H9 (cell line): ENCODE measurements at regions not wholly inside any gene's neighbourhood (a gene's known extent, or its start where the extent isn't known, plus 50 kb on each side); places are given as distances from the start of the nearest gene placed in this dataset.

ENCODE experiments used
- DNase-seq: peaks from one replicate; pipeline ENCODE4 v3.0.0-alpha.2; 2017
- H2AFZ ChIP-seq: one replicate; pipeline ENCODE4 v1.6.1; 2013; ENCODE audit warnings: mild to moderate bottlenecking, low read length, control low read depth, moderate library complexity
- H2AK5ac ChIP-seq: 2 replicates; pipeline ENCODE4 v1.6.1; 2013; ENCODE audit warnings: low read length, control low read depth, mixed read lengths; ENCODE audit not compliant: insufficient read length
- H2BK120ac ChIP-seq: one replicate; pipeline ENCODE4 v1.6.1; 2013; ENCODE audit warnings: low read depth, mild to moderate bottlenecking, low read length, control low read depth, inconsistent platforms; ENCODE audit not compliant: poor library complexity, severe bottlenecking
- H2BK12ac ChIP-seq: 2 replicates; pipeline ENCODE4 v1.6.1; 2013; ENCODE audit warnings: low read length, control low read depth, mixed read lengths, low read depth; ENCODE audit not compliant: insufficient read length
- H2BK15ac ChIP-seq: 2 replicates; pipeline ENCODE4 v1.6.1; 2013; ENCODE audit warnings: low read depth, low read length, control low read depth
- H2BK20ac ChIP-seq: one replicate; pipeline ENCODE4 v1.6.1; 2013; ENCODE audit warnings: low read depth, mild to moderate bottlenecking, low read length, control low read depth, inconsistent platforms; ENCODE audit not compliant: poor library complexity, severe bottlenecking
- H2BK5ac ChIP-seq: 2 replicates; pipeline ENCODE4 v1.6.1; 2013; ENCODE audit warnings: low read length, control low read depth, mixed read lengths; ENCODE audit not compliant: insufficient read length
- H3K14ac ChIP-seq: 2 replicates; pipeline ENCODE4 v1.6.1; 2013; ENCODE audit warnings: low read length, control low read depth; ENCODE audit not compliant: insufficient read depth
- H3K18ac ChIP-seq: 2 replicates; pipeline ENCODE4 v1.6.1; 2013; ENCODE audit warnings: low read depth, mild to moderate bottlenecking, mixed read lengths, low read length, control low read depth; ENCODE audit not compliant: insufficient read length
- H3K23ac ChIP-seq: 2 replicates; pipeline ENCODE4 v1.6.1; 2013; ENCODE audit warnings: low read length, control low read depth, mixed read lengths, low read depth; ENCODE audit not compliant: insufficient read length
- H3K23me2 ChIP-seq: 2 replicates; pipeline ENCODE4 v1.6.1; 2013; ENCODE audit warnings: low read depth, mild to moderate bottlenecking, mixed read lengths, low read length, control low read depth; ENCODE audit not compliant: insufficient read length, poor library complexity, severe bottlenecking
- H3K27ac ChIP-seq: 2 replicates; pipeline ENCODE4 v1.5.1; 2013; ENCODE audit warnings: low read length, control low read depth, mixed read lengths, low read depth; ENCODE audit not compliant: insufficient read length
- H3K27me3 ChIP-seq: 2 replicates; pipeline ENCODE4 v1.6.1; 2013; ENCODE audit warnings: low read length, control low read depth, inconsistent platforms; ENCODE audit not compliant: insufficient read depth
- H3K4ac ChIP-seq: 2 replicates; pipeline ENCODE4 v1.6.1; 2013; ENCODE audit warnings: low read depth, mild to moderate bottlenecking, control low read depth, inconsistent platforms, low read length, moderate library complexity
- H3K4me1 ChIP-seq: 2 replicates; pipeline ENCODE4 v1.6.1; 2013; ENCODE audit warnings: low read length, control low read depth, inconsistent platforms; ENCODE audit not compliant: insufficient read depth
- H3K4me2 ChIP-seq: 2 replicates; pipeline ENCODE4 v1.6.1; 2013; ENCODE audit warnings: low read length, control low read depth, mixed read lengths; ENCODE audit not compliant: insufficient read length, insufficient read depth
- H3K56ac ChIP-seq: 2 replicates; pipeline ENCODE4 v1.6.1; 2013; ENCODE audit warnings: low read depth, mild to moderate bottlenecking, mixed read lengths, low read length, control low read depth; ENCODE audit not compliant: insufficient read length
- H3K79me1 ChIP-seq: 2 replicates; pipeline ENCODE4 v1.6.1; 2013; ENCODE audit warnings: low read depth, mild to moderate bottlenecking, moderate library complexity, low read length, control low read depth, inconsistent platforms; ENCODE audit not compliant: insufficient read depth, poor library complexity, severe bottlenecking
- H3K79me2 ChIP-seq: 2 replicates; pipeline ENCODE4 v1.6.1; 2013; ENCODE audit warnings: low read length, control low read depth, inconsistent platforms; ENCODE audit not compliant: insufficient read depth
- H3K9ac ChIP-seq: 2 replicates; pipeline ENCODE4 v1.6.1; 2013; ENCODE audit warnings: low read length, control low read depth, mixed read lengths; ENCODE audit not compliant: insufficient read length; ENCODE audit errors: extremely low read depth
- H3K9me3 ChIP-seq: one replicate; pipeline ENCODE4 v1.6.1; 2013; ENCODE audit warnings: low read depth, low read length, inconsistent platforms; ENCODE audit not compliant: control insufficient read depth
- H3T11ph ChIP-seq: one replicate; pipeline ENCODE4 v1.6.1; 2013; ENCODE audit warnings: mild to moderate bottlenecking, low read length, control low read depth, inconsistent platforms
- H4K20me1 ChIP-seq: one replicate; pipeline ENCODE4 v1.6.1; 2013; ENCODE audit not compliant: control insufficient read depth, insufficient read length, insufficient read depth
- H4K5ac ChIP-seq: 2 replicates; pipeline ENCODE4 v1.6.1; 2013; ENCODE audit warnings: low read depth, mild to moderate bottlenecking, mixed read lengths, low read length, control low read depth; ENCODE audit not compliant: insufficient read length
- H4K8ac ChIP-seq: replicated peaks from 2 replicates; pipeline ENCODE4 v1.6.1; 2013; ENCODE audit warnings: low read length, control low read depth, mixed read lengths, low read depth; ENCODE audit not compliant: insufficient read length
- H4K91ac ChIP-seq: 2 replicates; pipeline ENCODE4 v1.6.1; 2013; ENCODE audit warnings: low read depth, mild to moderate bottlenecking, moderate library complexity, mixed read lengths, low read length, control low read depth; ENCODE audit not compliant: insufficient read length
- H3K27ac Mint-ChIP-seq, 3 experiments: 2 replicates in 2 of 3; 3 replicates in 1 of 3; pipeline ENCODE4 v1.8.0; 2020 to 2021; ENCODE audit warnings: mixed read lengths in 3 of 3, mild to moderate bottlenecking in 1 of 3, moderate library complexity in 1 of 3
- H3K27me3 Mint-ChIP-seq: 2 replicates; pipeline ENCODE4 v1.8.0; 2021; ENCODE audit warnings: low read depth, mild to moderate bottlenecking, moderate library complexity, mixed read lengths
- H3K36me3 Mint-ChIP-seq, 3 experiments: 2 replicates in 2 of 3; 3 replicates in 1 of 3; pipeline ENCODE4 v1.8.0; 2020 to 2021; ENCODE audit warnings: low read depth in 3 of 3, mixed read lengths in 3 of 3; ENCODE audit not compliant: insufficient read depth in 1 of 3
- H3K4me1 Mint-ChIP-seq, 2 experiments: 2 replicates each; pipeline ENCODE4 v1.8.0; 2020; ENCODE audit warnings: mixed read lengths in 2 of 2
- H3K4me3 Mint-ChIP-seq, 2 experiments: 2 replicates in 1 of 2; 3 replicates in 1 of 2; pipeline ENCODE4 v1.8.0; 2020 to 2021; ENCODE audit warnings: mild to moderate bottlenecking in 2 of 2, mixed read lengths in 2 of 2, moderate library complexity in 1 of 2
- H3K9me3 Mint-ChIP-seq, 2 experiments: 2 replicates in 1 of 2; 3 replicates in 1 of 2; pipeline ENCODE4 v1.8.0; 2020; ENCODE audit warnings: mild to moderate bottlenecking in 2 of 2, mixed read lengths in 2 of 2, moderate library complexity in 1 of 2
- WGBS: extraction: QIAGEN DNeasy Blood & Tissue Kit; methylation state at CpG from one replicate; pipeline ENCODE4 v1.1.7; 2013; ENCODE audit warnings: missing lambda C conversion rate, low lambda C conversion rate, mixed read lengths; ENCODE audit not compliant: insufficient read length; ENCODE audit errors: extremely low coverage; 5-methylcytosine and 5-hydroxymethylcytosine counted together
- TF ChIP-seq, protein P1 (sequence below): fragments of 200-600 bp; sonication (generic); conservative IDR thresholded peaks from 3 replicates; pipeline ENCODE4 v1.8.0; 2021; ENCODE audit warnings: antibody characterized with exemption, mild to moderate bottlenecking

DNA sequence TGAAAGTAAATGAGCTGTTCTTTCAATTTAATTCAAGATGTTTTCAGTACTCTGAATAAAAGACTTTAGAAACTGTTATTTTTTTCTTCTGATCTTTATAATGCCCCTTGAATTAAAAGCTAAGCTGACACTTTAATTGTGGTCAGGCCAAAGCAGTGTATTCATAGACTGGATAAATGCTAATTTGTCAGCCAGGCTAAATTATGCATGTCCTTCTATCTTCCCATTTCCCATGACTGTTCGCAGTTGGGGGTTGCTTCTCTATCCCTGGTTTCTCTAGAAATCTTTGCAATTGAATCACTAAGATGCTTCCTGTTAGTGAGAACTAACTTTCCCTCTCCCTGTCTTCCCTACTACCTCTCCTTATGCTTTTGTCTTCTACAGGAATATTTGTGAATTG, 396.2 kb downstream of the RFPL4B start:
- H3K79me2 ChIP-seq = no peaks in the 10 kb centered on the region
- H3K4ac ChIP-seq = no peak overlapping the region
- no peak overlapping the region for H2BK5ac ChIP-seq
- Mint-ChIP-seq H3K27me3 (no peaks in the 10 kb centered on the region), H3K4me3 (no peak overlapping the region), H3K9me3 (no peaks in the 10 kb centered on the region; a peak in 1 of 5 replicates), H3K36me3 (no peaks in the 10 kb centered on the region), H3K4me1 (peaks cover 21% of the 10 kb centered on the region in 2 experiments), H3K27ac (peak overlapping the region; percentile 76 to 95 (median 85); a peak in 6 of 7 replicates)
- no peak overlapping the region for H3K18ac ChIP-seq
- H2BK15ac ChIP-seq = no peak overlapping the region
- H4K5ac ChIP-seq = no peak overlapping the region
- H3K23ac ChIP-seq = no peak overlapping the region
- H2BK120ac ChIP-seq = no peak overlapping the region
- no peak overlapping the region for H3K4me2 ChIP-seq
- TF ChIP-seq, protein P1, sequence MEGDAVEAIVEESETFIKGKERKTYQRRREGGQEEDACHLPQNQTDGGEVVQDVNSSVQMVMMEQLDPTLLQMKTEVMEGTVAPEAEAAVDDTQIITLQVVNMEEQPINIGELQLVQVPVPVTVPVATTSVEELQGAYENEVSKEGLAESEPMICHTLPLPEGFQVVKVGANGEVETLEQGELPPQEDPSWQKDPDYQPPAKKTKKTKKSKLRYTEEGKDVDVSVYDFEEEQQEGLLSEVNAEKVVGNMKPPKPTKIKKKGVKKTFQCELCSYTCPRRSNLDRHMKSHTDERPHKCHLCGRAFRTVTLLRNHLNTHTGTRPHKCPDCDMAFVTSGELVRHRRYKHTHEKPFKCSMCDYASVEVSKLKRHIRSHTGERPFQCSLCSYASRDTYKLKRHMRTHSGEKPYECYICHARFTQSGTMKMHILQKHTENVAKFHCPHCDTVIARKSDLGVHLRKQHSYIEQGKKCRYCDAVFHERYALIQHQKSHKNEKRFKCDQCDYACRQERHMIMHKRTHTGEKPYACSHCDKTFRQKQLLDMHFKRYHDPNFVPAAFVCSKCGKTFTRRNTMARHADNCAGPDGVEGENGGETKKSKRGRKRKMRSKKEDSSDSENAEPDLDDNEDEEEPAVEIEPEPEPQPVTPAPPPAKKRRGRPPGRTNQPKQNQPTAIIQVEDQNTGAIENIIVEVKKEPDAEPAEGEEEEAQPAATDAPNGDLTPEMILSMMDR = no peak
- no peak overlapping the region for H3T11ph ChIP-seq
- no peak overlapping the region for H3K9ac ChIP-seq
- no peak overlapping the region for H3K14ac ChIP-seq
- no peaks in the 10 kb centered on the region for H3K79me1 ChIP-seq
- no peaks in the 10 kb centered on the region for H4K20me1 ChIP-seq
- H3K4me1 ChIP-seq = no peaks in the 10 kb centered on the region; the same call in 1 of the 2 replicates
- no peak for DNase-seq
- no peak overlapping the region for H2AFZ ChIP-seq
- no peak overlapping the region for H4K91ac ChIP-seq
- no peak overlapping the region for H4K8ac ChIP-seq
- H2AK5ac ChIP-seq = no peak overlapping the region
- H3K9me3 ChIP-seq = no peaks in the 10 kb centered on the region
- H3K56ac ChIP-seq = no peak overlapping the region
- H3K27me3 ChIP-seq = no peaks in the 10 kb centered on the region
- H2BK20ac ChIP-seq = no peak overlapping the region
- H3K27ac ChIP-seq = no peak overlapping the region
- WGBS = no CpG with 5 or more reads among the region's 1 CpG
- no peak overlapping the region for H2BK12ac ChIP-seq
- H3K23me2 ChIP-seq = no peaks in the 10 kb centered on the region
